ENCODE measurements at regions not wholly inside any gene's neighbourhood (a gene's known extent, or its start where the extent isn't known, plus 50 kb on each side); places are given as distances from the start of the nearest gene placed in this dataset.
"Not testable (repeated sequence)": the region's sequence is repeated elsewhere in the genome, so short reads cannot be mapped to it uniquely, and the experiment has no call there.

DNA sequence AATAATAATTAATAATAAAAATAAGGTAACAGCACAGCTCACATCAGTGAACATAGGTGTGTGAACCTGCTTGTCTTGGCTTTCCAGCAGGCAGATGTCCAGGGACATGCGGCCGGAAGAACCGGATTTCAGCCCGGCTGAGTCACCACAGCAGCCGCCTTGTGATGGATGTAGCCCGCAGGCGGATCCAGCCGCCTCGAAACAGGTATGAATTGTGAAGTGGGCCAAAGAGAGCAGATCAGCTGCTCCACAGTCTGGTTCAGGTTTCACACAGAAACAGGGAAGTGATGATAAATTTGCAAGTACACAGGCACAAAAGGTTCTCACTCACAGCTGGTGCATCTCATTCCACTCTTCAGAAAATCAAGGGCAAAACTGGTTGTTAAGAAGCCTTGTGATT, 55.1 kb downstream of the ID4 start:
- DNase-seq, result no peak

GRCh38 chr6:19895866-19896692, 58.9 kb downstream of the ID4 start:
- no peak for DNase-seq

GRCh38 chr6:19896693-19897010, 59.5 kb downstream of the ID4 start:
- DNase-seq, result no peak

GRCh38 chr6:19898141-19898740, 61.1 kb downstream of the ID4 start:
- no peak for DNase-seq

GRCh38 chr6:19902201-19902600, 65.0 kb downstream of the ID4 start:
- no peak for DNase-seq

DNA sequence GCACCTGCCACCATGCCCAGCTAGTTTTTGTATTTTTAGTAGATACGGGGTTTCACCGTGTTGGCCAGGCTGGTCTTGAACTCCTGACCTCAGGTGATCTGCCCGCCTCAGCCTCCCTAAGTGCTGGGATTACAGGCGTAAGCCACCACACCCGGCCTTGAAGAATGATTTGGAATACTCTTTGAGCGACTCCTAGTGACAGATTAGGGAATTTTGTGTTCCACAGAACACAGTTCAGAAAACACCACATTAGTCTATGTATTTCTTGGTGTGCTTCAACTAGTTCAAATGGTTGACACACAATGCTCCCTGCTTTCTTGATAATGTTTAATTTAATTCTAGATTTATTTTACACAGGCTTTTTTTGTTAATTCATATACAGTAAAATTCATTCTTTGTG, 67.2 kb downstream of the ID4 start:
- DNase-seq, result not testable (repeated sequence)

DNA sequence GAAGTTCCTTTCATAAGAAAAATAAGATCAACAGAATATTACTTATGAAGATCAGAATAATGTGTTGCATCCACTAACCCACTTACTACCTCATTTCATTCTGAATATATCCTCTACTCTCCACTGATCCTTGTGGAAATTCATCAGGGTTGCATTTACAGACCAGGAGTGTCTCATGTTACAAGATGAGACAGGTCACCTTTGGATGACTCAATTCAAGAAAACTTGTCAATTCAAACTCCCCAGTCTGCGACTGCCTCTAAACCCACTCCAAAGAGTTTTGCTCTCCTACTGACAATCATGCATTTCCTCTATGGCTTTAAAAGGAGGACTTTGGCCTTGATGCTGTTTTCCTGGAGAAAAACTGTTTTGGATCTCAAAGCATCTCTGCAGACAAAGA, 68.4 kb downstream of the ID4 start:
- no peak for DNase-seq

GRCh38 chr6:19906171-19906570, 69.0 kb downstream of the ID4 start:
- no peak for DNase-seq

GRCh38 chr6:19911223-19911622, 74.1 kb downstream of the ID4 start:
- no peak for DNase-seq

DNA sequence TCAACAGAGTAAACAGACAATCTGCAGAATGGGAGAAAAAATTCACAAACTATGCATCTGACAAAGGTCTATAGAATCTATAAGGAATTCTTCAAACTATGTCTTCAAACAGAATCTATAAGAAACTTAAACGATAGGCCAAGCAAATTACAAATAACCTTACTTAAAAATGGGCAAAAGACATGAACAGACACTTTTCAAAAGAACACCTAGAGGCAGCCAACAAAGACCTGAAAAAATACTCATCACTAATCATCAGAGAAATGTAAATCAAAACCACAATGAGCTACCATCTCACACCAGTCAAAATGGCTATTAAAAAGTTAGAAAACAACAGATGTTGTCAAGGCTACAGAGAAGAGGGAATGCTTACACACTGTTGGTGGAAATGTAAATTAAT, 81.3 kb downstream of the ID4 start:
- DNase-seq, result no peak

DNA sequence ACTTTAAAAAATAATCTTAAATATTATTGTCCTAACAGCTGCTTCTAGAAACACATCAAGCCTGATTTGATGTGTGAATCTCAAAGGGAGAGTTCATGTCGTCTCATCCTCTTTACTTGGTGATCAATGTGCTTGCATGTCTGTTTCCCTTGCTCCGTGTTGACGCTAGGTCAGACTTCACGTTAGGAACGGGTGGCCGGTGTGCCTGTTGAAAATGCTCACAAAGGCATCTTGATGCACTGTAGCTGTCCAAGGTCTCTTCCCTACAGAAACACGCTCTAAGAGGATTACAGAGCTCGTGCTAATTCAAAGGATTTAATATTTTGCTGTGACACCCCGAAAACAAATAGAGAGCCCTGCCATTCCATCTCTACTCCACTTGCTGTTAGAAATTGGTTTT, 84.6 kb downstream of the ID4 start:
- DNase-seq, result no peak

- DNase-seq, result no peak
Measured at GRCh38 chr6:19925533-19925932, 88.4 kb downstream of the ID4 start.

GRCh38 chr6:19928461-19928860, 91.3 kb downstream of the ID4 start:
- no peak for DNase-seq

GRCh38 chr6:19929312-19929711, 92.1 kb downstream of the ID4 start:
- DNase-seq, result no peak

- DNase-seq, result no peak
Measured at GRCh38 chr6:19934996-19935591, 97.9 kb downstream of the ID4 start.

GRCh38 chr6:19939321-19939720, 102.2 kb downstream of the ID4 start:
- not testable (repeated sequence) for DNase-seq

GRCh38 chr6:19939926-19940325, 102.8 kb downstream of the ID4 start:
- not testable (repeated sequence) for DNase-seq

DNA sequence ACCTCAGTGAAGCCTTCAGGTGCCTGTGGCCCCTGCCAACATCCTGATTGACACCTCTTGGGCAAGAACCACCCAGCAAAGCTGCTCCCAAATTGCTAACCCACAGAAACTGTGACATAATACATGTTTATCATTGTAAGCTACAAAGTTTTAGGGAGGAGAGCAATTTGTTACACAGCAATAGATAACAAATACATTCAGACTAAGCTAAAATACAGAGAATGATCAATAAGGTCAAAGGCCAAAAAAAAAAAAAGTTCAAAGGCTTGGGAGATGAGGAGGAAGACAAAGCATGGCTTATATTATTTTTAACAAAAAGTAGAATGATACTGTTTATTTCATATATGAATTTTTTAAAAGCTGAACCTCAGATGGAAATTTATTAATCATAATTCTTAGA, 105.9 kb downstream of the ID4 start:
- DNase-seq, result no peak

DNA sequence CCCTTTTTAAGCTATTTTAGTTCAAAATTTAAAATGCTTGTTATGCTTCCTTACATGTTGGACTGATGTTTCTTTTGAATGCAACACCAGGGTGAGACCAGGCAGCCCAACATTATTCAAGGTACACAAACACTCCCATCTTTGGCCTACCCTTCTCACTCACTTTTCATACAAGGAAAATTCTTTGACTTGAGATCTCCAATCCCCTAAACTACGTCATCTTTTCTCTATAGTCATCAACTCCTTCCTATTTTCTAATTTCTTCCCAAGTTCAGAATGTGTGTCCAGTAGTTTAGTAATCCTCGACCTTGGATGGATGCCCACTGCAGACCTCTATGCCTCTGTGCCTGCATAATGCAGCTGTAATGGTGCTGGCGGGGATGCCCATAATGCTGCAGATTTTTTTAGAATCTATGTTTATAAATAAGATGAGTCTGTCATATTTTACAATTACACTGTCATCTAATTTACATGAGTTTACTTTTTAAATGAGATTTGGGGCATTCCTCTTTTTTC, 108.7 kb downstream of the ID4 start:
- no peak for DNase-seq

DNA sequence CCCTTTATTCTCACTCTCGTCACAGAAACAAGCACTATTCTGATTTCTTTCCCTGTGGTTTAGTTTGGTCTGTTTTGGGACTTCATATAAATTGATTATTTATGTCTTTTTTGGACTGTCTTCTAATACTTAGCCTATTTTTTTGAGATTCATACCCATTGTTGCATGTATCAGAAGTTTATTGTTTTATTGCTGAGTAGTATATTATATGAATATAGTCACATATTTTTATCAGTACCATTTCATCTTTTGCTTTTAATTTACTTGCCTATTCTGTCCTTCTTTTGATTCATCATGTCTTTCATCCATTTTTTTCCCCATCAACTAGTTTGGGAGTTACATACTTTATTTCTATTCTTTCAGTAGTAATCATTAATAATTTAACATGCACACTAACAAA, 112.0 kb downstream of the ID4 start:
- DNase-seq, result no peak

GRCh38 chr6:19964115-19964514, 126.9 kb downstream of the ID4 start:
- no peak for DNase-seq

- no peak for DNase-seq
Measured at GRCh38 chr6:19968201-19968600, 131.0 kb downstream of the ID4 start.

DNA sequence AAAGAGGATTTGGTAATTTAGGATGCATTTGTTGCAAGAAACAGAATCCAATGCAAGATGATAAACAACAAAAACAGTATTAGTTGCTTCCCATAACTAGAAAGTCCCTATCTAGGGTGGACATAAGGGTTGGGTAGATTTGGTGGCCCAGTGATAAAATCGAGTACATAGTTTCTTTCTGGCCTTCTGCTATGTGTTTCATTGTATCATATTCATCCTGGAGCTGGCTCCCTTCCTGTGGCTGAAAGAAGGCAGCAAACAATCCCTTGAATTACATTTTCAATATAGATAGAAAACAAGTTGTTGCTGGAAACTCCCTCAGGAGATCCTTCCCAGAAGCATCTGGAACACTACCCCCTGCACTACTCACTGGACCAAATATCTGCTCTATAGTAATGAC, 135.1 kb downstream of the ID4 start:
- no peak for DNase-seq

DNA sequence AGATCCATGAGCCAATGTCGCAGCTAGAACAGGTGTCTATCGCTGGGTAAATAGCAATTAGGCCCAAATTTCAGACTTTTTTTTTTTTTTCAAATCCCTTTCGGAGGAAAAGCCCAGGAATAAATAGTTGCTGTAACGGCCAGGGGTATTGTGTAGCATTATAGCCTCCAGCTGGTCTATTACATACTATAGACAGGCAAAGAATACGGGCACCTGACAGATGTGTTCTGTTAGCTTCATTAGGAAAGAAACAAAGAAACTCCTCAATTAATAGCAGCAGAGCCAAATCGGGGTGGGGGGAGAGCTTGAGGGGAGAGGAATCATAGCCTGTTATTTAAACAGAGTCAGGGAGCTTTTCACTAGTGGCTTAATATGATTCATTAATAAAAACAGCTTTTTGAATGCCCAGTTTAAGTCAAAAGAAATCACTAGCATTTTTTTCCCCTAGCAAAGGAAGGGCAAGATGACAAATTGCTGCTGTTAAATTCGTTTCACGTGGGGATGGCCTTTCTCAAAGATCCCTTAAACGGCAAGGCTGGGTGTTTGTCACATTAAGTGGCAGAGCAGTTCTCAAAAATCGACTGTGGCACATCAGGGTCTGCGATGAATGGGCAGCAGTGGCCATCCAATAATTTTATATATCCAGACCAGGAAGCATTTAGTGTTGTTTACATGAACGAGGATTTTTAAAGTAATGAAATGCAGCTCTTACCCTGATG, 139.4 kb downstream of the ID4 start:
- no peak for DNase-seq
